ENCODE measurements at regions not wholly inside any gene's neighbourhood (a gene's known extent, or its start where the extent isn't known, plus 50 kb on each side); places are given as distances from the start of the nearest gene placed in this dataset.

DNA sequence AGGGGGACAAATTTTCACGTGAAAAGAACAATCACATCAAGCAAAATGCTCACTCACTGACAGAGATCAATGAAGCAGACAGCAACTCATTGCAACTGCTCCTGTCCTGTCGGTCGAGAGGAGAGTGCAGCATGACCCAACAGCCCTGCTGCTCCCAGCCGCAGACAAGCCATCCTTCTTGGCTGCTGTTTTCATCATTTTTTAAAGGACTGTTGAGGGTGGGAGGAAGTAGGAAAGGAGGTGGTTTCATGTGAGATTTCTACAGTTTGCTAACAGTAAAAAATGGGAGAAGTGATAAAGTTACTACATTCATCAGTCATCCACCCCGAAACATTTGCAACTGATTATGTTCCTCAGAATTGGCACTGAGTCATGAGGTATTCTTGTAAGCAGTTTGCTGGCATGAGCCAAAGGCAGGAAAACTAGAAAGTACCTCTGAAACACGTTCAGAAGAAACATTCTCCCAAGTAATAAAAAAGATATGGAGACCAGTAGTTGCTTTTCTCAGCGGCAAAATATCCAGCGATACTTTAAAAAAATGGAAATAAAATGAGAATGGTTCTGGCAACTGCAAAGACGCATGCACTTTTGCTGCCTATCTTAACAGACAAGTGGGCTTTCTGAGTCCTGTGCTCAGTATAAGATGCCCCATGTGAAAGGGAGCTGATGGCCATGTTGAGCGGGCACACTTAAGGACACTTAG, 72.0 kb upstream of the CLDN14 start:
- Histone ChIP-seq H3K27ac (ENCODE audit: poor library complexity, severe bottlenecking) (no peak overlapping the region), H3K9me3 (ENCODE audit: severe bottlenecking) (no peaks in the 10 kb centered on the region)
- no peak for DNase-seq (ENCODE audit: low spot score)

DNA sequence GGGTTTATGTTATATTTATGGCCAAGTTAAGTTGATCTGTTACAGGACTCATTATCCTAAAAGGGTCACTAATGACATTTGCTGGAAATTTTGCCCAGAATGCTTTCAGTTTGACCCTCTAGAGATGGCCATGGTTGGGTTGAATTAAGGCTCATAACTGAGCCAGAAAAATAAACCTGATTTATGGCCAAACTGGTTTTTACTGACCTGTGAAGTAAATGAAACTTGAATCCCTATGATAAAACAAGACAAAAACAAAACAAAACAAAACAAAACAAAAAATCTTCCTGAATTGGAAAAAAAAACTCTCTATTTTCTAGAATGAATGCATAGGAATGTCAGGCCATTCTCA, 72.5 kb upstream of the CLDN14 start:
- Histone ChIP-seq H3K4me3 (ENCODE audit: severe bottlenecking) (no peak overlapping the region), H3K4me1 (ENCODE audit: insufficient read depth, poor library complexity, severe bottlenecking) (no peaks in the 10 kb centered on the region), H3K27ac (ENCODE audit: poor library complexity, severe bottlenecking) (no peak overlapping the region), H3K27me3 (ENCODE audit: insufficient read depth, poor library complexity, severe bottlenecking) (no peaks in the 10 kb centered on the region), H3K9me3 (ENCODE audit: severe bottlenecking) (no peaks in the 10 kb centered on the region), H3K36me3 (ENCODE audit: low read depth) (no peaks in the 10 kb centered on the region)
- TF ChIP-seq, protein P1, sequence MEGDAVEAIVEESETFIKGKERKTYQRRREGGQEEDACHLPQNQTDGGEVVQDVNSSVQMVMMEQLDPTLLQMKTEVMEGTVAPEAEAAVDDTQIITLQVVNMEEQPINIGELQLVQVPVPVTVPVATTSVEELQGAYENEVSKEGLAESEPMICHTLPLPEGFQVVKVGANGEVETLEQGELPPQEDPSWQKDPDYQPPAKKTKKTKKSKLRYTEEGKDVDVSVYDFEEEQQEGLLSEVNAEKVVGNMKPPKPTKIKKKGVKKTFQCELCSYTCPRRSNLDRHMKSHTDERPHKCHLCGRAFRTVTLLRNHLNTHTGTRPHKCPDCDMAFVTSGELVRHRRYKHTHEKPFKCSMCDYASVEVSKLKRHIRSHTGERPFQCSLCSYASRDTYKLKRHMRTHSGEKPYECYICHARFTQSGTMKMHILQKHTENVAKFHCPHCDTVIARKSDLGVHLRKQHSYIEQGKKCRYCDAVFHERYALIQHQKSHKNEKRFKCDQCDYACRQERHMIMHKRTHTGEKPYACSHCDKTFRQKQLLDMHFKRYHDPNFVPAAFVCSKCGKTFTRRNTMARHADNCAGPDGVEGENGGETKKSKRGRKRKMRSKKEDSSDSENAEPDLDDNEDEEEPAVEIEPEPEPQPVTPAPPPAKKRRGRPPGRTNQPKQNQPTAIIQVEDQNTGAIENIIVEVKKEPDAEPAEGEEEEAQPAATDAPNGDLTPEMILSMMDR (IDR thresholded peaks at IDR 0.05; ENCODE audit: poor library complexity, severe bottlenecking), result no peak
- DNase-seq (ENCODE audit: low spot score) (no peak), ATAC-seq (ENCODE audit: low read depth) (no peak)

More for the DNA sequence above, 72.0 kb upstream of the CLDN14 start:
- H3K4me1 ChIP-seq (ENCODE audit: insufficient read depth, poor library complexity, severe bottlenecking), result no peaks in the 10 kb centered on the region
- no peaks in the 10 kb centered on the region for H3K36me3 ChIP-seq (ENCODE audit: low read depth)
- no peak for ATAC-seq (ENCODE audit: low read depth)
- no peaks in the 10 kb centered on the region for H3K27me3 ChIP-seq (ENCODE audit: insufficient read depth, poor library complexity, severe bottlenecking)
- TF ChIP-seq, protein P1 (IDR thresholded peaks at IDR 0.05; ENCODE audit: poor library complexity, severe bottlenecking), result no peak
- H3K4me3 ChIP-seq (ENCODE audit: severe bottlenecking), result no peak overlapping the region

DNA sequence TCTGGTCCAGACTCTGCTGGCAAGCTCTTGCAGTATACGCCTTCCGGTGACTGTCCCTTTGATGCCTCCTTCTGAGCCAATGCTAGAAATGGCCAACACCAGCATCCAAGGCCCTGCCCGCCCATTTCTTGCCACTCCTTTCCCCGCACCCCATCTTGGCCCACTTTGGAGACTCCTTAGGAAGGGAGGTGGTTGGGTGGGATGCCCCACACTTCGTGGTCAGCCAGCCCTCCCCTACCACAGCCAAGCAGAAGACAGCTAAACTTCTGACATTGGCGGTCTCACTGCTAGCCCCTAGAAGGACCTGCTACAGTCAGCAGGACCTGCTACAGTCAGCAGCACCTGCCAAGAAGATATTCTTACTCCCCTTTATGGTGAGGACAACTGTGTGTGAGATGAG, 73.5 kb upstream of the CLDN14 start:
- Histone ChIP-seq H3K27me3 (ENCODE audit: insufficient read depth, poor library complexity, severe bottlenecking) (no peaks in the 10 kb centered on the region), H3K36me3 (ENCODE audit: low read depth) (no peaks in the 10 kb centered on the region)

DNA sequence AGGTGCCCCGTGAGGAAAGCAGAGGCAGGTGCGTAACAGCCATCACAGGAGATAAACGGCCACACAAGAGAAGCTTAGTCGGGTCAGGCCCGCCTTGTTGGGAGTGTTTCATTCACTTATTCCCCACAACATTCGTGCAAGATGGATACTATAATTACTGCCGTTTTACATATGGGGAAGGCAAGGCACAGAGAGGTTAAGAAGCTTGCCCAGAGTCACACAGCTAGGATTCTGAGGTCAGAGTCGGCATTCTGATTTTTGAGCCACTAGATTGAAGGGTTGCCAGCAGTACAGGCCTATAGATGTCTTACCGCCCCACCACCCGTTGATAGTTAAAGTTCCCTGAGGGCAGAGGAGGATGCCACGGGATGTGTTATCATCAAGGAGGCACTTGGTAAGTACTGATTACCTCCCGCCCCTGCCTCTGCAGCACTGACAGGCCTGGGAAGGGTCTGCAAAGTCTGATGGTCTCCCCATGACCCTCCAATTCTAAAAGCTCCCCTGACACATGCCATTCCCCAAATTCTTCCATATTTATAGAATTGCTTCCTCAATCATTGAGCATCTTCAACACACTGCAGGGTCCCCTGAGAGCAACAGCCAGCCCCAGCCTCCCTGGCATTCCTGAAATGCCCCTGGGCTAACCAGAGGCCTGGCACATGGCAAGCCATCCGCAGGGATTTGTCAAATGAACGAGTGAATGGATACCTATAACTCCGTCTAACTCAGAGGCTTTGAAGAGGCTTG, 74.7 kb upstream of the CLDN14 start:
- H3K36me3 ChIP-seq (ENCODE audit: low read depth), result no peaks in the 10 kb centered on the region
- H3K9me3 ChIP-seq (ENCODE audit: severe bottlenecking), result no peaks in the 10 kb centered on the region
- no peak for DNase-seq (ENCODE audit: low spot score)
- H3K4me3 ChIP-seq (ENCODE audit: severe bottlenecking), result no peak overlapping the region
- TF ChIP-seq, protein P1 (IDR thresholded peaks at IDR 0.05; ENCODE audit: poor library complexity, severe bottlenecking), result no peak
- no peak for ATAC-seq (ENCODE audit: low read depth)
- H3K27ac ChIP-seq (ENCODE audit: poor library complexity, severe bottlenecking), result no peak overlapping the region
- H3K4me1 ChIP-seq (ENCODE audit: insufficient read depth, poor library complexity, severe bottlenecking), result no peaks in the 10 kb centered on the region
- H3K27me3 ChIP-seq (ENCODE audit: insufficient read depth, poor library complexity, severe bottlenecking), result no peaks in the 10 kb centered on the region

More for the DNA sequence above, 73.5 kb upstream of the CLDN14 start:
- ATAC-seq (ENCODE audit: low read depth) (no peak), DNase-seq (ENCODE audit: low spot score) (no peak)
- H3K9me3 ChIP-seq (ENCODE audit: severe bottlenecking), result no peaks in the 10 kb centered on the region
- no peak overlapping the region for H3K27ac ChIP-seq (ENCODE audit: poor library complexity, severe bottlenecking)
- TF ChIP-seq, protein P1 (IDR thresholded peaks at IDR 0.05; ENCODE audit: poor library complexity, severe bottlenecking), result no peak
- H3K4me3 ChIP-seq (ENCODE audit: severe bottlenecking), result no peak overlapping the region
- H3K4me1 ChIP-seq (ENCODE audit: insufficient read depth, poor library complexity, severe bottlenecking), result no peaks in the 10 kb centered on the region
